Stromal cell of bone marrow (primary cell): ENCODE measurements at regions not wholly inside any gene's neighbourhood (a gene's known extent, or its start where the extent isn't known, plus 50 kb on each side); places are given as distances from the start of the nearest gene placed in this dataset.

Experiments used
- DNase-seq: peaks from one replicate; pipeline ENCODE4 v3.0.0-alpha.2; 2012; ENCODE audit warnings: low read depth

DNA sequence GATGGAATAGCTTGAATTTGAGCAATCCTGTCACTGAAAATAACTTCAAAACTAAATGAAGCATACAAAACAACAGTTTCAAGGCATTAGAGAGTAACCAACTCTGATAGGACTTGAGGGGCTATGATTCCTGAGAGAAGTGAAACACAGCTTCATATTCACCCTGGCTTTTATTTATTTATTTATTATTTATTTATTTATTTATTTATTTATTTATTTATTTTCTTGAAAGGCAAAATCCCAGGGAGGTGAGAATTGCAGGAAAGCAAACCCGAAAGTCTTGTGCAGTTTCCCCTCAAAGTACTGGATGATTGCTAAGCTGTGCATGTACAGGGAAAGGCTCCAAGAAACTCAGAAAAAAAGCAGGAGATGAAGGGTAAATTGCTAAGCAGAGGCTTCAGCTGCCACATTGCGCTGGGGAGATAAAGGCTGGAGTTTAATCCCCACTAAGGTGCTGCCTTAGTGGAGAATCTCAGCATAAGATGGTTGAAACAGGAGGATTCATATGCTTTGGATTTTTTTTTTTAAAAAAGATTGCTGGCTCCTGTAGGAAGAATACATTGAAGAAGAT is 72.9 kb upstream of the COL24A1 start:
- DNase-seq, result no peak

DNA sequence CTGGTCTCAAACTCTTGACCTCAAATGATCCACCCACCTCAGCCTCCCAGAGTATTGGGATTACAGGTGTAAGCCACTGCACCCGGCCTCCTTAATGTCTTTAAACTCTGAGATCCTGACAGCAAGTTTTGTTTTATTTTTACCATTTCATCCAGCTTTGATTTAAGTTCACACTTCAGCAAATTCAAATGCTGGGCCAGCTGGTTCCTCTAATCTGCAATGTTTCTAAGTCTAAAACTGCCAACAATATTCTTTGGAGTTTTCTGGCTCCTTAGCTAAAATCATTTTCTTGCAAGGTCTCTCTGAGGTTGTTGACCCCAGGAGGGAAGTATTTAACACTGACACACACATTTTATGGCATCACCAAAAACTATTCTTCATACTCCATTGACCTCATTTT is 72.0 kb upstream of the COL24A1 start:
- no peak for DNase-seq

DNA sequence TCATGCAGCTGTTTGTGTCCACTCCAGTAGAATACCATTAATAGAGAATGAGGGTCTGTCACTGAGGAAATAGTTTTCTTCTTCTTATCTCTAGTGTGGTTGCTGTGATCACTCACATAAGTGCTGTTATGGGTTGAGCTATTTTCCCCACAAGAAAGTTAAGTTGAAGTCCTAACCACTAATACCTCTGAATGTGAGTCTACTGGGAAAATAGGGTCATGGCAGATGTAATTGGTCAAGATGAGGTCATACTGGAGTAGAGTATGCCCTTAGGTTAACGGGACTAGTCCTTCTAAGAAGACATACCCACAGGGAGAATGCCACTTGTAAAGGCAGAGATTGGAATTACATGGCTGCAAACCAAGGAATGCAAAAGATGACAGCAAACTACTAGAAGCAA is 70.5 kb upstream of the COL24A1 start:
- no peak for DNase-seq

DNA sequence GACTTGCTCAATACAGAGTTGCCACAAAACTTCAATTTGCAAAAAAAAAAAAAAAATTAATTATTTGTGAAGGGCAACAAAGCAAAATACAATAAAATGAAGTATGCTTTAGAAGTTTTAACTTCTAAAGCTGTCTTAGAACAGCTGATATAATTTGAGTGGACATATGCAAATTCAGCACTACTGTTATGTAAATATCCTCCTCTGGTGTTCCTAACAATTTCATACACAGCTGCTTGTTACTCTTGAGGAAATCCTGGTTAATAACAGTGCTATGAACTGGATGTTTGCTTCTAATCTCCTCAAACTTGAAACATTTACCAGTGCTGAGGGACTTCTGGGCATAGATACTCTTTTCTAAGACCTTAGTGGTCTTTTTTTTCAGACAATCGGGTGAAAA is 69.6 kb upstream of the COL24A1 start:
- DNase-seq, result no peak

DNA sequence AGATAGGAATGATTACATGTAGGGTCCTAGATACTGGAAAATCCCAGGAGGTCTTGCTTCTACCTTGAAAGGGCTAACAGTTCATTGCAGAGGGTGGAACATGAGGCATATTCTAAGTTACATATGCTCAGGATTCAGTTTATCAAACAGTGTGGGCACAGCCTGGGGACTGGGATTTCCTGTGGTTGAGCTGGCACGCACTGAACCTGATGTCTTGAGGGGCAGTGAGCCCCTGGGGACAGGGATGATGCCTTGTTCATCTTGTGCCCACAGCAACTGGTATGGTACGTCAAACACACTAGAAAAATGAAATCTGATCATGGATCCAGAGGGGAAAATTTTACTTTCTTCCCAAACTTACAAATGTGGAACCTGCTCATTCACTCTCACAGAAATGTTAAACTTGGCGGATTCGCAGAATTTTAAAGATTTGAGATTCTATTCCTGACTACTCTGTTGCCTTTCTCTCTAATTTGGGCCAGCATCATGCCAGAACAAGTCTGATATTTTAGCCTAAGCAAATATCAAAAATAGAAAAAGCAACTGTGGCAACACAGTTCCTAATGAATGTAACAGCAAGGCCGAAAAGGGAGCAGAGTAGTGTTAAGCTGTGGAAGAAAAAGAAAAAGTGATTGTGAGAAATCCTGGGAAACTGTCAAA is 68.2 kb upstream of the COL24A1 start:
- DNase-seq, result no peak

DNA sequence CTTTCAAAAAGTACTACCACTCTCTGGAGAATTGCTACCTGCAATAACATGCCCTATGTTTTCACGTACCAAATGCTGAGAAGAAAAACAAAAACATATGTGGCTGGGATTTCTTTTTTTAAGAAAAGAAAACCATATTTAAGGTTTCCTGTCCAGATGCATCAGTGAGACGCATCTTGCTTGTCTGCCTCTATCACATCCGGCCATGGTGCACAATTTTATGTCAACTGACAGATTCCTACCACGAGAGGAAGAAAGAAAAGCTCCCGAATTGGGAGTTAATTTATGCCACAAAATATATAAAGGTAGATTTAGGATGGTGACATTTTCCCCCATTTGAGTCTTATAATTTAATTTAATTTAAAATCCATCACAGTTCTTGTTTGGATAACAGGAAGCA is 62.3 kb upstream of the COL24A1 start:
- DNase-seq, result no peak

DNA sequence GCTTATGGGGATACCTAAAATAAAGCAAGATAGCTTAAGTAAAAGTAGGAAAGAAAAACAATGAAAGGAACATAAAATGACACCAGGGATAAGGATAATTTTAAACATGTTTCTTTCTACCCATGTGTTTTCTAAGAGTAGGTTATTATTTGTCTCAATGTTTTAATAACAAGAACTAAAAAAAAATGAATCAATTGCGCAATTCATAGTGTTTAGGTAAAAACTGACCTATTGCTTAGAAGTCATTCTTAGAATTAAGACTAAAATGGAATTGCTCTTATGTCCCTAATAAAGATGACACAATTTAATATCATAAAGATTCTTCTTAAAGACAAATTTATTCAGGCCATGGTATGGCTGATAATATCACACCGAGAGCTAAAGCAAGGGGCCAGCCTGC is 58.0 kb upstream of the COL24A1 start:
- DNase-seq, result no peak

DNA sequence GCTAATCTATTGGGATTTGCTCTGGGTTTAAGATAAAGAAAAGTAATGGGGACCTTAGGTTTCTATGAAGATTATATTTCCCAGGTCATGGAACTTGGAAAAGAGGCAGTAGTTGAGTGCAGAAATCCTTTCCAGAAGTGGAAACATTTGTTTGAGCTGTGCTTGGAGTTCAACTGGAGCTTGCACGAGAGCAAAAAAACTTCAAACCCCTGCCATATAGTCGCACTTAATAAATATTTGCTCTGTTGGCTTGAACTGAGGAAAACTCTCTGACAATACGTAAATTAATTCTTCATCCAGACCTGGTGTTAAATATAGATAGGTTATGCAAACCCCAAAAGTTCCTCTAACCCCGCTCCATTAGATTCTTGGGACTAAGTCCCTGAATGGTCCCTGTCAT is 52.8 kb upstream of the COL24A1 start:
- DNase-seq, result no peak

DNA sequence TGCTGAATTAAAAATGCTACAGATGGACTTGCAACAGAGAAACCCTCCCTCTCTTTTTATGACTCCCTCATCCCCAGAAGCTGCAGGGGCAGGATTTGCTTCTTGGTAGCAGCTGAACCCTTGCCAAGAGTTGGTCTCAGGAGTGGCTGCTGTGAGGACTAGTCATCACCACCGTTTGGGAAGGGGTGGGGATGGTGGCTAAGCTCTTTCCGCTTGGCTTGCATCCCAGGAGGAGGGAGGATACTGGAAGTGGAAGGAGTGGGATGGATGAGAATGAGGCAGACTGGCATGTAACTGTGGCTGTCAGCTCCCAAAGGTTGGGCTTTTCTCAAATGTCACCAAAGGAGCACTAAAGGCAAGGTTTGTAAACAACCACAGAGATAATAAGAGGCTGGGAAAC is 50.8 kb upstream of the COL24A1 start:
- peak; percentile 97 for DNase-seq
